Naive thymus-derived CD4-positive, alpha-beta T cell (primary cell): ENCODE measurements at regions not wholly inside any gene's neighbourhood (a gene's known extent, or its start where the extent isn't known, plus 50 kb on each side); places are given as distances from the start of the nearest gene placed in this dataset.

ENCODE experiments used
- ATAC-seq: fragments of 150-1000 bp; cut with Tn5 transposase; 2 replicates; pipeline ENCODE4 v1.10.0; 2021; ENCODE audit warnings: mild to moderate bottlenecking, moderate library complexity
- CTCF ChIA-PET: fragments of 350-600 bp; sonication (Branson Sonifier 250); formaldehyde crosslinking; loops from one replicate; lab custom pipeline; 2021; ENCODE audit warnings: antibody characterized with exemption; lab: Charles Lee
- POLR2A ChIA-PET: fragments of 350-600 bp; sonication (Branson Sonifier 250); formaldehyde crosslinking; loops from one replicate; lab custom pipeline; 2021; ENCODE audit warnings: antibody characterized with exemption, inconsistent platforms; lab: Charles Lee
- DNase-seq, 9 donors: peaks; one replicate each; pipeline versions ENCODE4 v3.0.0 to v3.0.0-alpha.2; 2020 to 2022; ENCODE audit warnings: mixed read lengths in 1 of 9
- H3K27ac ChIP-seq: one replicate; pipeline ENCODE4 v1.7.0; 2013; ENCODE audit warnings: mild to moderate bottlenecking, low read depth, low read length, moderate library complexity
- H3K27me3 ChIP-seq, 2 donors: one replicate each; pipeline ENCODE4 v1.7.0; 2013; ENCODE audit warnings: low read length in 2 of 2, mild to moderate bottlenecking in 2 of 2, moderate library complexity in 2 of 2; ENCODE audit not compliant: control insufficient read depth in 2 of 2, insufficient read depth in 2 of 2
- H3K36me3 ChIP-seq, 3 experiments: 1 replicate in 2 of 3; 2 replicates in 1 of 3; pipeline ENCODE4 v1.7.0; 2013; ENCODE audit warnings: low read length in 3 of 3, mild to moderate bottlenecking in 3 of 3, moderate library complexity in 1 of 3; ENCODE audit not compliant: insufficient read depth in 3 of 3, control insufficient read depth in 2 of 3
- H3K4me1 ChIP-seq, 2 donors: one replicate each; pipeline ENCODE4 v1.7.0; 2013; ENCODE audit warnings: low read length in 2 of 2, mild to moderate bottlenecking in 2 of 2, moderate library complexity in 1 of 2; ENCODE audit not compliant: control insufficient read depth in 2 of 2, insufficient read depth in 2 of 2
- H3K4me3 ChIP-seq: 2 replicates; pipeline ENCODE4 v1.7.0; 2013; ENCODE audit warnings: mild to moderate bottlenecking, low read length
- H3K9me3 ChIP-seq, 3 experiments: 1 replicate in 2 of 3; 2 replicates in 1 of 3; pipeline ENCODE4 v1.7.0; 2013; ENCODE audit warnings: low read length in 3 of 3; ENCODE audit not compliant: control insufficient read depth in 2 of 3
- H3K27ac Mint-ChIP-seq, 9 donors: one replicate each; pipeline ENCODE4 v1.8.0; 2020 to 2022; ENCODE audit warnings: mixed read lengths in 9 of 9, mild to moderate bottlenecking in 8 of 9, moderate library complexity in 5 of 9, inconsistent platforms in 2 of 9
- H3K27me3 Mint-ChIP-seq, 5 donors: one replicate each; pipeline ENCODE4 v1.8.0; 2021 to 2022; ENCODE audit warnings: mixed read lengths in 5 of 5, mild to moderate bottlenecking in 1 of 5
- H3K36me3 Mint-ChIP-seq, 5 donors: one replicate each; pipeline ENCODE4 v1.8.0; 2020 to 2022; ENCODE audit warnings: mixed read lengths in 5 of 5, mild to moderate bottlenecking in 3 of 5, inconsistent platforms in 1 of 5
- H3K4me1 Mint-ChIP-seq, 7 donors: one replicate each; pipeline ENCODE4 v1.8.0; 2020 to 2022; ENCODE audit warnings: mixed read lengths in 7 of 7, mild to moderate bottlenecking in 3 of 7, inconsistent platforms in 1 of 7
- H3K4me3 Mint-ChIP-seq, 10 donors: one replicate each; pipeline ENCODE4 v1.8.0; 2020 to 2022; ENCODE audit warnings: mild to moderate bottlenecking in 10 of 10, mixed read lengths in 10 of 10, moderate library complexity in 6 of 10, inconsistent platforms in 2 of 10
- H3K9me3 Mint-ChIP-seq, 11 donors: one replicate each; pipeline ENCODE4 v1.8.0; 2020 to 2022; ENCODE audit warnings: mixed read lengths in 11 of 11, mild to moderate bottlenecking in 4 of 11, inconsistent platforms in 1 of 11, moderate library complexity in 1 of 11
- intact Hi-C, 2 donors: fragments of 100-400 bp; cut with micrococcal nuclease; formaldehyde crosslinking; loops; one replicate each; pipeline ENCODE4 v1.15.1; 2023

DNA sequence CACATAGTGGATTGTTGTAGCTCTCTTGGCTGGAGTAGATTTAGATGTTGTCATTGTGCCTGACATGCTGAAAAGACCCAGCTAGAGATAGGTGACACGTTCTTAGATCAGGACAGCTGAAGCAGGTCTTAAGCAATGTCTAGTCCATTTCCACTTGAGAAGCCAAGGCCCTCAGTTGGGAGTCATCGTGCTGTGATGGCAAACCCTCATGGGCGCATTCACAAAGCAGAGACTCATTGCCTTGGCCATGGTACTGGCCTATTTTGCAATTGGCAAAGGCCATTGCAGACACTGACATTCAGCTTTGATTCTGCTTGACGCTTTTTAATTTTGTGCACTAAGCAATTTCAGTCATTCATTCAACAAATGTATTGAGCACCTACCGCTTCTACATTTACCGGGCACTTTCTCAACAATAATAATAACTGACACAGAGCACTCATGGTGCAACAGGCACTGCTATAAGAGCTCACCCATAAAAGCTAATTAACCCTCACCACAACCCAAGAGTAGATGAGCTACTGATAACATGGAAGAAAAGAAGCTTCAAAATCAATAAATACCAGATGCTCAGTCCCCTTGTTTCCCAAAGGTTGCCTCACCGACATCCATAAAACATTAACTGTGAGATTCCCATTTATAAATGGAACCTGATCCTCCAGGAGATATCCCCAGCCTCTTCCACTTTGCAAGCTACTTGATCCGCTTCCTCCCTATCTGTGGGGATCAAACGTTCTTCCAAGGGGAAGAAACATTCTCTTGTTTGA is 200.1 kb downstream of the TLE3 start:
- peaks cover 0 to 11% (median 0%) of the 10 kb centered on the region in 11 donors for H3K9me3 Mint-ChIP-seq
- peaks cover 0 to 43% (median 15%) of the 10 kb centered on the region in 5 donors for H3K27me3 Mint-ChIP-seq
- H3K4me3 Mint-ChIP-seq, result no peak overlapping the region
- DNase-seq, result no peak
- H3K4me1 Mint-ChIP-seq, result peaks cover 0 to 13% (median 0%) of the 10 kb centered on the region in 7 donors
- no peak overlapping the region for H3K4me3 ChIP-seq
- no peak overlapping the region for H3K27ac ChIP-seq
- H3K36me3 ChIP-seq, result no peaks in the 10 kb centered on the region
- no peak for ATAC-seq
- intact Hi-C loops, result no loop called here
- CTCF ChIA-PET, result interaction anchor here (0.7 kb wide), 1 partner anchor 64 kb away, joined by 3 read pairs; no protein-coding TSS in a partner anchor
- no peaks in the 10 kb centered on the region for H3K36me3 Mint-ChIP-seq
- no peaks in the 10 kb centered on the region for H3K9me3 ChIP-seq
- H3K4me1 ChIP-seq, result no peaks in the 10 kb centered on the region
- POLR2A ChIA-PET, result no interaction called here
- H3K27me3 ChIP-seq, result no peaks in the 10 kb centered on the region
- no peak overlapping the region for H3K27ac Mint-ChIP-seq

DNA sequence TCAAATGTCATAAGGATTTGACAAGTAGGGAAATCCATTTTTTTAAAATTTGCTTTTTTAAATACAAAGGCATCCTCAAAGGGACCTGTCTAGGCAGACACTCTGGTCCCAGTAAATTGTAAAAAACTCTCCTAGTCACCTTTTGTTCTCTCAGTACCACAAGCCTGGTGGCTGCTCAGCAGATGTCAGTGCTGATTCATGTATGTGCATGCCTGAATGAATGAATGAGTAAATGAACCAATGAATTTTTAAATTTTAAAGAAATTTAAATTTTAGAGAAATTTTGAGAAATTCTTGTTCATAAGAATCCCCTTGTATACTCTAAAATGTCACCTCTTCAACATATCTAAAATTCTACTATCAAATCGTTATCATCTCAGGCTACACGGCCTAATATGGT is 199.5 kb downstream of the TLE3 start:
- Mint-ChIP-seq H3K4me1 (peaks cover 0 to 13% (median 0%) of the 10 kb centered on the region in 7 donors), H3K4me3 (no peak overlapping the region), H3K27ac (no peak overlapping the region), H3K27me3 (peaks cover 0 to 41% (median 15%) of the 10 kb centered on the region in 5 donors), H3K36me3 (no peaks in the 10 kb centered on the region), H3K9me3 (peaks cover 0 to 11% (median 0%) of the 10 kb centered on the region in 11 donors)
- CTCF ChIA-PET, result no interaction called here
- Histone ChIP-seq H3K4me3 (no peak overlapping the region), H3K27ac (no peak overlapping the region), H3K36me3 (no peaks in the 10 kb centered on the region), H3K27me3 (no peaks in the 10 kb centered on the region), H3K4me1 (no peaks in the 10 kb centered on the region), H3K9me3 (no peaks in the 10 kb centered on the region)
- DNase-seq (no peak), ATAC-seq (no peak)
- intact Hi-C loops, result no loop called here
- POLR2A ChIA-PET, result no interaction called here

DNA sequence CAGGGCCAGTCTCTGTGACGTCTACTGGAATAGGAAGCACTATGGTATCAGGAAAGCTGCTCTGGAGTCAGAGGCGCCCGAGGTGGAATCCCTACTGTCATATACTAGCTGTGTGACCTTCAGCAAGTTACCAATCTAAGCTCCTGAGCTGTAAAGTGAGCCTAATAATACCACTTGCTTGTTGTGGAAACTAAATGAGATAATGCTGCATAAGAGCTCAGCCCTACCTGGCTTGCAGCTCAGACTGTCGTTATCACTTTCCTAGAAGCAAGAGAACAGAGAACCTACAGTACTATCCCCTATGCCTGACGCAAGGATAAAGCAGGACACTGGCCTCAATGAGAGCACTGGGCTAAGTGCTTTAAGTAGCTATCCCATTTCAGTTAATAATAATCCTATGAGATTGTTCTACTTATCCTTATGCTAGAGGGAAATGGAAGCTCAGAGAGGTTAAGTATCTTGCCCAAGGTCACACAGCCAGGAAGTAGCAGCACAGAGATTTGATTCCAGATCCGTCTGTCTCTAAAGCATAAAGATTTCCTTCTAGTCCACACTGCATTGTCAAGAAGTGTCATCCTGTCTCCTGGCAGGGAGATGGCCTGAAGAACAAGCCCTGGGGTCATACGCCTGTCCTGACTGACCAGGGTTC is 195.2 kb downstream of the TLE3 start:
- ChIA-PET CTCF (no interaction called here), POLR2A (no interaction called here)
- Mint-ChIP-seq H3K27ac (no peak overlapping the region), H3K4me3 (no peak overlapping the region), H3K9me3 (peaks cover 0 to 4% (median 0%) of the 10 kb centered on the region in 11 donors), H3K36me3 (no peaks in the 10 kb centered on the region), H3K27me3 (peaks cover 0 to 9% (median 0%) of the 10 kb centered on the region in 5 donors), H3K4me1 (no peaks in the 10 kb centered on the region)
- Histone ChIP-seq H3K4me1 (no peaks in the 10 kb centered on the region), H3K4me3 (no peak overlapping the region), H3K27ac (no peak overlapping the region), H3K9me3 (no peaks in the 10 kb centered on the region), H3K27me3 (no peaks in the 10 kb centered on the region), H3K36me3 (no peaks in the 10 kb centered on the region)
- intact Hi-C loops, result no loop called here
- ATAC-seq (no peak), DNase-seq (no peak)

DNA sequence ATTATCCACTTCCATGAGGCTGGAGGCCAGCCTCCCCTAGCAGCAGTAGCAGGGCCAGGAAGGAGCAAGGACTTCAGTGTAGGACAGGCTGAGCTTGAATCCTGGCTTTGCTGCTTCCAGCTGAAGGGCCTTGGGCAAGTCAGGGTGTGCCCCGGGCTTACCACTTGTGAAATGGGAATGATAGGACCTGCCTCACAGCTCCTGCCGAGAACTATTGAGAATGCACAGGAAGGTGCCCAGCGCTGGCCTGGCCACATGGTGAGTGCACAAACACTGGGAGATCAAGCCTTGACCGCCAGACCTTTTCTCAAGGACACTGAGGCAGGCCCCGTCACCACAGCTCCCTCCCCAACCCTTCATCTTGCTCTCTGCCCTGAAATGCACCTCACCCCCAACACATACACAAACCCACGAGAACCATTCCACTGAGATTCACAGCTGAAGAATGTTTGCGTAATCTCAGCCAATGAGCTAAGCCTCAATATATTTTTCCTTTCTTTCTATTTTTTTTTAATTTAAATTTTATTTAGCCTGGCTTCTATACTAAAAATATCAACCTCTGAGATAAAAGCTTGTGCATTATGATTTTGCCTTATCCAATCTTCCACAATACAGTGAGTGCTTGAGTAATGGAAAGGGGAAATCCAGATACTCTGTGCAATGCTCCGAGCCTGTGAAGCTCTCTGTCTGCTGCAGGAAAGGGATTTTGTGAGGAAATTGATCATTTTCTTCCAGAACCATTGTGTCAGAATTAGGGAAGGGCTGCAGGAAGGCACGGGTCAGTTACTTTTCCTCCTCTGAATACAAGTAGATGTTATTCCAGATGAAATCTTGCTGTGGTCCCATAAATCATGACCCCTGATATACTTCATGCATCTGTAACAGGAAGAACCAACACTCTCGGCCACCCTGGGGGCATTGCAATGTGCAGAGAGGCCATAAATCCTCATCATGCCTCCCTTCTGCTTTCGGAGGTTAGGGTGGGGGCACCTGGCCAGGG is 193.9 kb downstream of the TLE3 start:
- ATAC-seq, result no peak
- Mint-ChIP-seq H3K4me1 (peaks cover 0 to under 1% (median 0%) of the 10 kb centered on the region in 7 donors), H3K36me3 (no peaks in the 10 kb centered on the region), H3K4me3 (no peak overlapping the region), H3K27me3 (peaks cover 0 to 5% (median 3%) of the 10 kb centered on the region in 5 donors), H3K9me3 (peaks cover 0 to 4% (median 0%) of the 10 kb centered on the region in 11 donors), H3K27ac (no peak overlapping the region)
- no peak for DNase-seq
- intact Hi-C loops, result no loop called here
- H3K36me3 ChIP-seq, result no peaks in the 10 kb centered on the region
- ChIA-PET POLR2A (interaction anchor here (0.6 kb wide), 1 partner anchor 623 kb away, joined by 4 read pairs; no protein-coding TSS in a partner anchor), CTCF (interaction anchor here (0.6 to 0.8 kb wide), 2 partner anchors 27 to 55 kb away, joined by 3 read pairs; no protein-coding TSS in a partner anchor)
- no peak overlapping the region for H3K4me3 ChIP-seq
- H3K4me1 ChIP-seq, result no peaks in the 10 kb centered on the region
- no peak overlapping the region for H3K27ac ChIP-seq
- no peaks in the 10 kb centered on the region for H3K9me3 ChIP-seq
- no peaks in the 10 kb centered on the region for H3K27me3 ChIP-seq

DNA sequence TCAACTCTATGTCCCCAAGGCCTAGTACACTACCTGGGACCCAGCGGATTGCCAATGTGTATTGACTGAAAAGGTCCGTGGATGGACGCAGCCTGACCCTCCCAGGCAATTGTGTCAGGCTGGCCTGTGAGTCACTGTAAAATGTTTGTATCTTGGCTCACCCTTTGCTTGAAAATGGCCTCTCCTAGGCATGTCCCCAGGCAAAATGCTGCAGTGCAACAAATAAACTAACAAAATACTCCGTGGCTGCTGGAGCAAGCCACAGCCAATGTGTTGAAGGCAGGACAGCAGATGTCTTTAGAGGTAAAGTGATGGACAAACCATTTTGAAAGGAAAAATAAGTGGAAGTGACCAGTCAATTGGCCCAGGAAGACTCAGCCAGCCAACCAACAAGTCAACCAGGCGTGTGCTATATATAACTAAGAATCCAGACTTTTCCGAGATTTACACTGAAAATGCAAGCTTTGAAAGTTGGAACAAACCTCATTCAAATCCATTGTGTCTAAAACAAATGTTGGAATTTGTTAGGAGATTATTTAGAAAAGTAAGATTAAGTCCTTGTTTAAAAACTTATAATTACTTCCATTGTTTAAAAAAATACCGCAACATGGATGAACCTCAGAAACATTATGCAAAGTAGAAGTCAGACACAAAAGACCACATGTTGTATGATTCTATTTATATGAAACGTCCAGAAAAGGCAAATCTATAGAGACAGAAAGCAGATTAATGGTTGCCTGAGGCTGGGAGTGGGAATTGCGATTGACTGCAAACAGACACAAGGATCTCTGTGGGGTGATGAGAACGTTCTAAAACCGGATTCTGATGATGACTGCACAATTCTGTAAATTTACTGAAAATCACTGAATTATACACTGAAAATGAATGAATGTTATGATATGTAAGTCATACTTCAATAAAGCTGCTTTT is 191.2 kb downstream of the TLE3 start:
- POLR2A ChIA-PET, result no interaction called here
- H3K36me3 Mint-ChIP-seq, result no peaks in the 10 kb centered on the region
- no peak overlapping the region for H3K4me3 ChIP-seq
- H3K9me3 ChIP-seq, result no peaks in the 10 kb centered on the region
- H3K9me3 Mint-ChIP-seq, result peaks cover 0 to 4% (median 0%) of the 10 kb centered on the region in 11 donors
- ATAC-seq (no peak), DNase-seq (no peak)
- no peak overlapping the region for H3K4me3 Mint-ChIP-seq
- H3K27ac Mint-ChIP-seq, result no peak overlapping the region
- no peaks in the 10 kb centered on the region for H3K36me3 ChIP-seq
- H3K4me1 Mint-ChIP-seq, result peaks cover 0 to 2% (median 0%) of the 10 kb centered on the region in 7 donors
- CTCF ChIA-PET, result no interaction called here
- H3K27me3 Mint-ChIP-seq, result peaks cover 0 to 5% (median 0%) of the 10 kb centered on the region in 5 donors
- H3K27ac ChIP-seq, result no peak overlapping the region
- no peaks in the 10 kb centered on the region for H3K4me1 ChIP-seq
- H3K27me3 ChIP-seq, result no peaks in the 10 kb centered on the region
- intact Hi-C loops, result no loop called here
